H1 (cell line): ENCODE measurements at regions not wholly inside any gene's neighbourhood (a gene's known extent, or its start where the extent isn't known, plus 50 kb on each side); places are given as distances from the start of the nearest gene placed in this dataset.

ENCODE experiments used
- ASH2L ChIP-seq: fragments of 200-600, 300-600 bp; sonication (generic); IDR thresholded peaks from one replicate; pipeline ENCODE4 v1.7.1; 2017; ENCODE audit warnings: low read length
- BACH1 ChIP-seq: IDR thresholded peaks from 2 replicates; pipeline ENCODE4 v1.6.1; 2012; ENCODE audit warnings: low read length, improper control_type of control experiment
- CHD2 ChIP-seq: IDR thresholded peaks from 2 replicates; pipeline ENCODE4 v1.6.1; 2012; ENCODE audit warnings: low read length, improper control_type of control experiment
- CHD7 ChIP-seq: fragments of 300-600 bp; sonication (generic); IDR thresholded peaks from 2 replicates; pipeline ENCODE4 v1.7.1; 2012; ENCODE audit warnings: low read length, moderate library complexity, mild to moderate bottlenecking, inconsistent platforms; ENCODE audit not compliant: insufficient replicate concordance
- CREB1 ChIP-seq: IDR thresholded peaks from 2 replicates; pipeline ENCODE4 v1.6.1; 2012; ENCODE audit warnings: inconsistent platforms
- CTBP2 ChIP-seq: IDR thresholded peaks from 2 replicates; pipeline ENCODE4 v1.7.0; 2011; ENCODE audit warnings: borderline replicate concordance, mild to moderate bottlenecking, moderate library complexity, mixed read lengths, low read length; ENCODE audit not compliant: insufficient read depth, insufficient read length
- EGR1 ChIP-seq: IDR thresholded peaks from 2 replicates; pipeline ENCODE4 v1.6.1; 2011; ENCODE audit warnings: low read depth, low read length, borderline replicate concordance
- EZH2 ChIP-seq: fragments of 200-600 bp; sonication (generic); IDR thresholded peaks from 2 replicates; pipeline ENCODE4 v1.7.1; 2012; ENCODE audit warnings: low read depth, mild to moderate bottlenecking, moderate library complexity, low read length, inconsistent platforms; ENCODE audit not compliant: severe bottlenecking
- HDAC6 ChIP-seq: IDR thresholded peaks from one replicate; pipeline ENCODE4 v1.7.1; 2012; ENCODE audit warnings: low read depth, mild to moderate bottlenecking, inconsistent platforms, low read length, moderate library complexity
- POU5F1 ChIP-seq: IDR thresholded peaks from 2 replicates; pipeline ENCODE4 v1.6.1; 2011; ENCODE audit warnings: low read depth, mild to moderate bottlenecking, low read length, moderate library complexity
- RBBP5 ChIP-seq: IDR thresholded peaks from 2 replicates; pipeline ENCODE4 v1.7.1; 2012; ENCODE audit warnings: low read depth, mild to moderate bottlenecking, inconsistent platforms, low read length, moderate library complexity, borderline replicate concordance
- SIN3A ChIP-seq, 2 experiments: IDR thresholded peaks in 1 of 2; conservative IDR thresholded peaks in 1 of 2; 2 replicates each; pipeline ENCODE4 v1.6.1; 2011 to 2012; ENCODE audit warnings: low read length in 2 of 2, improper control_type of control experiment in 1 of 2, low read depth in 1 of 2, mild to moderate bottlenecking in 1 of 2
- SIRT6 ChIP-seq: IDR thresholded peaks from one replicate; pipeline ENCODE4 v1.7.1; 2012; ENCODE audit warnings: low read length, inconsistent platforms

GRCh38 chr4:189806506-189806905, 134.2 kb upstream of the FRG1 start (continued):
- no peak for TF ChIP-seq CHD7
- TF ChIP-seq CHD2 = no peak
- no peak for TF ChIP-seq EGR1
- TF ChIP-seq CTBP2 = no peak
- TF ChIP-seq SIRT6 = no peak
- TF ChIP-seq SIN3A (conservative IDR thresholded peaks at IDR 0.05 in 1 of 2, IDR thresholded peaks at IDR 0.05 in 1 of 2; ENCODE audit: low read depth in 1 of 2, low read length in 2 of 2) = no peak
- no peak for TF ChIP-seq BACH1
- TF ChIP-seq CREB1 = no peak
- no peak for TF ChIP-seq POU5F1
- TF ChIP-seq EZH2 = no peak
- no peak for TF ChIP-seq ASH2L
- TF ChIP-seq RBBP5 = no peak
- TF ChIP-seq HDAC6 = no peak
